ENCODE measurements at regions not wholly inside any gene's neighbourhood (a gene's known extent, or its start where the extent isn't known, plus 50 kb on each side); places are given as distances from the start of the nearest gene placed in this dataset.
"Not testable (repeated sequence)": the region's sequence is repeated elsewhere in the genome, so short reads cannot be mapped to it uniquely, and the experiment has no call there.

GRCh38 chr10:21364196-21365114, 161.0 kb downstream of the SKIDA1 start:
- no peak for DNase-seq (ENCODE audit: low read depth)

GRCh38 chr10:21363731-21364104, 161.8 kb downstream of the SKIDA1 start:
- DNase-seq (ENCODE audit: low read depth) = no peak

- DNase-seq (ENCODE audit: low read depth) = no peak
Measured at GRCh38 chr10:21363092-21363730, 162.3 kb downstream of the SKIDA1 start.

DNA sequence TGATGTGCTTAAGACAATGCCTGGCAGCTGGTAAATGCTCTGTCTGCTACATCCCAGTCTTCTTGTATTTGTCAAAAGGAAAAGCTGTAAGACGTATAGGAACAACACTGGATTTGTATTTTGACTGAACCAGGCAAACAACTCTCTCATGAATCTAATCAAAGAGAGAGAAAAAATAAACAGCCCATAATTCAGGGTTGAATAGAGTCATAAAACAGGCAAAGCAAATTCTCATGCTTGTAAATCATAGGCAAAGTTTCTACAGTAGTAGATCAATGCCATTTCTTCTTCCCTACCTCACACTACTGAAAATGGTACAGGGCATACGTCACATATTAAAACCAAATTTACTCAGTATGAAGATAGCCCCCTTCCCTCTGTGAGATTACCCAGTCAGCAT, 166.3 kb downstream of the SKIDA1 start:
- no peak for DNase-seq (ENCODE audit: low read depth)

DNA sequence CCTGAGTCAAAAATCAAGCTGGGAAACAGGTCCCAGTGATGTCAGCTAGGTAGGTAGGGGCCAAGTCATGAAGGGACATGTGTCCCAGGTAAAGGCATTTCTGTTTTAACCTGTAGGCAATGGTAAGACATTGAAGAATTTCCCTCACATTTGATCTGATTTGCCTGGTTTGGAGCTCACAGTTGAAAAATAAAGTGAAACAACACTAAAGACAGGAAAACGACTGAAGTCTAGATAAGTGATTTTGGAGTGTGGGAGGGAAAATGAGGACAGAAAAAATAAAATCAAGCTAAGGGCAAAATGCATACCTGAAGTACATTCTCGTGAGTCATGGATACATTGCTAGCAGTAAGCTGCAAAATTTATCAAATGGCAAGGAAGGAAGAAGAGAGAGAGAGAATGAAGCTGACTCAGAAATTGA, 169.9 kb downstream of the SKIDA1 start:
- DNase-seq (ENCODE audit: low read depth) = no peak

- DNase-seq (ENCODE audit: low read depth) = no peak
Measured at GRCh38 chr10:21352886-21353285, 172.6 kb downstream of the SKIDA1 start.

- DNase-seq (ENCODE audit: low read depth) = not testable (repeated sequence)
Measured at GRCh38 chr10:21351594-21351993, 173.9 kb downstream of the SKIDA1 start.

DNA sequence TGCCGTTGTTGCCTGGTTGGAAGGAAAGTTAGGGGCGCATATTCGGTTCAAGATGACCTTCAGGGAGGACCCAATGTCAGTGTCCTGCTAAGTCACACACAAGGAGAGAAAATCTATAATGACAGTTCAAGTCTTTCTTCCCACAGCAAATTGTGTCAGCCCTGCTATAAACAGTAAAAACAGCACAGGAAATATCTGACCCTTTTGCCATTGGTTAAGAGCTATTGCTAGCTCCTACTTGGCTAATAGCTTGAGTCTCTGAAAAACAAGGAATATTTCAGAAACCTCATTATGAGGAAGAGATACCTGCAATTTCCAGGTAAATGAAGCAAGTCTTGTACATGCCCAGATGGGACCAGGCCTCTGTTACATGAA, 175.6 kb downstream of the SKIDA1 start:
- no peak for DNase-seq (ENCODE audit: low read depth)

DNA sequence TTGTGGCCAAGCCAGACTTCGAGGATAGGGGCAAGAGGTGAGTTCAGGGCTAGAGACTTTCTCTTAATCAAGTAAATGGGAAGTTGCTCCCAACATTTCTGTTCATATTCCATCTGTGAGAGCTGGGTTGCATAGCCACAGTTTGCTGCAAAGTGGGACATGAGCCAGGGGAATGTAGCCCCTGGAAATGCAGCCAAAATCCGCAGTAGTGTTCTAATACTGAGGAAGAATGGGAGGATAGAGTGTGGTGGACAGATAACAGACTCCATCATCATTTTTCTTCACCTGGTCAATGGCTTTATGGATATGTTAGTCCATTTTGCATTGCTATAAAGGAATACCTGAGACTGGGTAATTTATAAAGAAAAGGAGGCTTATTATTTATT, 177.7 kb downstream of the SKIDA1 start:
- DNase-seq (ENCODE audit: low read depth) = no peak

DNA sequence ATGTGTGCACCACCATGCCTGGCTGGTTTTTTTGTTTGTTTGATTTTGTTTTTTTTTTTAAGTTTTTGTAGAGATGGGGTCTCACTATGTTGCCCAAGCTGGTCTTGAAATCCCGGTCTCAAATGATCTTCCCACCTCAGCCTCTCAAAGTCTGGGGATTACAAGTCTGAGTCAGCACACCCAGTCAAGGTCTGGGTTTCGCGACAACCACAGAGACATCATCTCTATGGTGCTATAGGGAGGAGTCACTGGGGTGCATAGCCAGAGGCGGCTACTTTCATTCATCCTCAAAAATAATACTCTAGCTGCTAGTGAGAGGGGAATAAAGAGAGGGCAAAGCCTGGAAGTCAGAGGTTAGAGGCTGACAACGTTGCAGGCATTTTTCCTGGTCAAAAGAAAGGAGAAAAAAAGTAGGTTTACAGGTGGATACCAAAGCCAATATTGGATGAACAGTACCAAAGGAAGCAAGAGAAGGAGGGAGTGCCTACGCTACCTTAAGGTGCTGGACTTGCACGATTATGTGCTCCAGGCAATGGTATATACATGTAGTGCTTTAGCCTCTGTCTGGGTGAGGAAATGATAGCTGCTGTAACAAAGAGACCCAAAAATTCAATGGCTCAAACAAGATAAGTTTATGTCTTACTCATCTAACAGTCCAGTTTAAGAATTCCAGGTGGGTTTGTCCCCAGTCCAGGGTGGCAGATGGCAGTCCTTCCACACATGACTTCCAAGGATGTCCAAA, 178.3 kb downstream of the SKIDA1 start:
- DNase-seq (ENCODE audit: low read depth) = no peak

DNA sequence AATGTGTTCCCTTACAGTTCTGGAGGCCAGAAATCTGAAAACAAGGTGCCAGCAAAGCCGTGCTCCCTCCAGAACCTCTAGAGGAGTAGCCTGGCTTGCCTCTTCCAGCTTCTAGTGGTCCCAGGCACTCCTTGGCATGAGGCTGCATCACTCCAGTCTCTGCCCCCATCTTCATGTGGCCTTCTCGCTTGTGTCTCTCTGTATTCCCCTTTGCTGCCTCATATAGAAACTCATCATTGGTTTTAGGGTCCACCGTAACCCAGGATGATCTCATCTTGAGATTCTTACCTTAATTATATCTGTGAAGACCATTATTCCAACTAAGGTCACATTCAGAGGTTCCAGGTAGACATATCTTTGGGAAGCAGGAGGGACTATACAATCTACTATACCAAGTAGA, 182.4 kb downstream of the SKIDA1 start:
- no peak for DNase-seq (ENCODE audit: low read depth)

- DNase-seq (ENCODE audit: low read depth) = not testable (repeated sequence)
Measured at GRCh38 chr10:21342499-21342898, 183.0 kb downstream of the SKIDA1 start.

- no peak for DNase-seq (ENCODE audit: low read depth)
Measured at GRCh38 chr10:21340331-21340730, 185.2 kb downstream of the SKIDA1 start.

GRCh38 chr10:21337171-21337792, 188.2 kb downstream of the SKIDA1 start:
- no peak for DNase-seq (ENCODE audit: low read depth)

- DNase-seq (ENCODE audit: low read depth) = no peak
Measured at GRCh38 chr10:21336476-21337170, 188.9 kb downstream of the SKIDA1 start.

DNA sequence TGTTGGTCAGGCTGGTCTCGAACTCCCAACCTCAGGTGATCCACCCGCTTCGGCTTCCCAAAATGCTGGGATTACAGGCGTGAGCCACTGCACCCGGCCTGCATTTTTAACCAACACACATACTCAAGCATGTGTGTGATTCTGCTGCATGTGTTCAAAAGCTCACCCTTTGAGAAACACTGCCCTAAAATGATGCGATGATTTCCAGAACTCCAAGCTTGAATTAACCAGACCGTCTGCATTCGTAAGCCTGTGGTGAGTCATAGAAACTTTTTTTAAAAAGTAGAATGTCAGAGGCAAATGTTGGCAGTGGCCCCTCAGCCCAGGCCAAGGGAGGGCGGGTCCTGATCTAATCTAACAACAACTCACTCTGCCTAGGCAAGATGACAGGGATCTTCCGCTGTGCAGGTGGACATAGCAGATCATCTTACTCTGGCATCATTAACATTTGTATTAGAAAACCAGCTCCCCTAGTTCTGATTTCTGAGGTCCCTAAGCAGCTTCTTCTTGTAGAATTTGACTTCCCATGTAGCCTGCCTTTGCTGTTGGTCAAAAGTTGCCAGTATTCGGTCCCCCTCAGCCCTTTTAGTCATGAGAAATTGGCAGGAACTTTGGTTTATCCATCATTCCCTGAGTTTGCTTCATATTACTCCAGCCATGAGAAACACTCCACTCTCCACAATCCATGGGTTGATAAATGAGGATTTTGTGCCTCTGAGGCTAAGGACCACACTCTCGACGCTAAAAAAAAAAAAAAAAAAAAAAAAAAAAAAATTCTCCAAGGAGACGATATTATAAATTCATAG, 190.4 kb downstream of the SKIDA1 start:
- DNase-seq (ENCODE audit: low read depth) = no peak

- no peak for DNase-seq (ENCODE audit: low read depth)
Measured at GRCh38 chr10:21330628-21331020, 194.9 kb downstream of the SKIDA1 start.

DNA sequence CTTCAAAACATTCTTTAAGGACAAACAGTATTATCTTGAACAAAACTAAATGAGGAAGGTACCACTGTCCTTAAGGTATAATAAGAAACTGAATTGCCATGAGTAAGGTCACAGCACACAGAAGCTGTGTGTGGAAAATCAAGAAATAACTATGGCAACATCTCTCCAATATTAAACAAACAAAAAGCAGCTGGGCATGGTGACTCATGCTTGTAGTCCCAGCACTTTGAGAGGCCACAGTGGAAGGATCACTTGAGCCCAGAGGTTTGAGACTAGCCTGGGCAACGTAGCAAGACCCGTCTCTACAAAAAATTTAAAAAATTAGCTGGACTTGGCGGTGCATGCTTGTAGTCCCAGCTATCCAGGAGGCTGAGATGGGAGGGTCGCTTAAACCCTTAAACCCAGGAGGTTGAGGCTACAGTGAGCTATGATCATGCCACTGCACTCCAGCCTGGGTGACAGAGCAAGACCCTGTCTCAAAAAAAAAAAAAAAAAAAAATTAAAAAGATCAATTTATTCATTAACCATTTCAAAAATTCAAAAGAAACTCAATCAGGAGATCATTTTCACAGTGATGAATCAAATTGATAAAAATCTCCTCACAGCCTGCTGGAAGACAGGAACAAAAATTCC, 195.4 kb downstream of the SKIDA1 start:
- no peak for DNase-seq (ENCODE audit: low read depth)

DNA sequence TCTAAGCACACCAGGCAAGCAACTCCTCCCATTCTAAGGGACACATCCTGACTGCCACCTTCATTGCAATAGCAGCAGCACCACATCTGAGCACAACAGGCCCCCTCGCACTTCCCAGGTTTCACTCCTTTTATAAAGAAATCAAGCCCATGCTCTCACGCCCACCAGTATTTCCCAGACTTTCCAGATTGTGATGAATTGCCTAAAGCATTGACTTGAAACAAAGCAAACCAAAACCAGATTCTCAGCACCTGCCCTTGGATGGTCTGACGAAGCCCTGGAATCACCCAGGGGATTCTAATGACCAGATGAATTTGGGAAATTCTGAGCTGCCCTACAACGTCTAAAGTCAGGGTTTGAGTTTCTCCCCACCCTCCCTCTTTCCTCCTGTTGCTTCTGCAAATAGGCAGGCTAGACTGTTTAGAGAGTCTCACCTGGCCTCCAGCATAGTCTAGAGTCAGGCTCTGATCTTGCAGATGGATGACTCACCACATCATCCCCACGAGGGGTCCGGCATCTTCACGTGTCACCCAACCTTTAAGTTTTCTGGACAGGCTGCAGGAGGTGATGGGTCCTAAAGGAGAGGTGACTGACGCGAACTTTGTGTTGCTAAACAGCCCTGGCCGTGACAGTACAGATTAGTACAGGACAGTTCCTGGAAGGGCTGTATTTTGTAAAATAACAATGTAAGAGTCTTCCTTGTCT, 198.0 kb downstream of the SKIDA1 start:
- no peak for DNase-seq (ENCODE audit: low read depth)
